A549 (cell line): ENCODE measurements at regions not wholly inside any gene's neighbourhood (a gene's known extent, or its start where the extent isn't known, plus 50 kb on each side); places are given as distances from the start of the nearest gene placed in this dataset.

Experiments used
- CEBPB ChIP-seq, 2 experiments: fragments of >200 bp in 1 of 2; sonication (Bioruptor Twin) in 1 of 2; formaldehyde crosslinking in 1 of 2; IDR thresholded peaks; 2 replicates each; pipeline ENCODE4 v1.6.1; 2012 to 2016
- CTCF ChIP-seq: fragments of >200 bp; sonication (Bioruptor Twin); formaldehyde crosslinking; IDR thresholded peaks from 3 replicates; pipeline ENCODE4 v1.5.1; 2016
- ESRRA ChIP-seq: fragments of 150-350 bp; IDR thresholded peaks from 2 replicates; pipeline ENCODE4 v1.6.1; 2014; ENCODE audit warnings: mild to moderate bottlenecking, low read length, borderline replicate concordance
- KDM1A ChIP-seq: fragments of 200-600 bp; sonication (generic); IDR thresholded peaks from 2 replicates; pipeline ENCODE4 v1.6.1; 2016; ENCODE audit warnings: low read depth, mild to moderate bottlenecking
- KDM5A ChIP-seq: fragments of 200-600 bp; sonication (generic); IDR thresholded peaks from 2 replicates; pipeline ENCODE4 v1.6.1; 2016; ENCODE audit warnings: antibody characterized with exemption, mild to moderate bottlenecking
- MAX ChIP-seq: IDR thresholded peaks from 2 replicates; pipeline ENCODE4 v1.6.1; 2012
- MAZ ChIP-seq: fragments of 150-350 bp; IDR thresholded peaks from 2 replicates; pipeline ENCODE4 v1.6.1; 2014; ENCODE audit warnings: antibody characterized with exemption, low read depth, low read length, borderline replicate concordance
- PBX3 ChIP-seq: IDR thresholded peaks from 2 replicates; pipeline ENCODE4 v1.6.1; 2012
- POLR2A ChIP-seq: IDR thresholded peaks from 2 replicates; pipeline ENCODE4 v1.6.1; 2012; ENCODE audit warnings: mild to moderate bottlenecking, low read length
- SREBF2 ChIP-seq: fragments of 450-650 bp; IDR thresholded peaks from 2 replicates; pipeline ENCODE4 v1.6.1; 2014; ENCODE audit warnings: mild to moderate bottlenecking, moderate library complexity
- TP53 ChIP-seq: fragments of 250-450 bp; sonication (Bioruptor Pico); IDR thresholded peaks from 2 replicates; pipeline ENCODE4 v1.5.0; 2021; ENCODE audit warnings: mild to moderate bottlenecking, moderate library complexity

- TF ChIP-seq MAZ (no peak), CTCF (no peak), KDM1A (no peak), KDM5A (no peak), POLR2A (no peak), TP53 (CRISPR knock-in tag) (no peak), PBX3 (no peak), CEBPB (IDR thresholded peaks at IDR 0.05) (no peak), MAX (no peak), SREBF2 (no peak), ESRRA (no peak)
Observed at GRCh38 chr13:104968876-104969275, 1566.6 kb downstream of the EFNB2 start.
